ENCODE measurements at regions not wholly inside any gene's neighbourhood (a gene's known extent, or its start where the extent isn't known, plus 50 kb on each side); places are given as distances from the start of the nearest gene placed in this dataset.

DNA sequence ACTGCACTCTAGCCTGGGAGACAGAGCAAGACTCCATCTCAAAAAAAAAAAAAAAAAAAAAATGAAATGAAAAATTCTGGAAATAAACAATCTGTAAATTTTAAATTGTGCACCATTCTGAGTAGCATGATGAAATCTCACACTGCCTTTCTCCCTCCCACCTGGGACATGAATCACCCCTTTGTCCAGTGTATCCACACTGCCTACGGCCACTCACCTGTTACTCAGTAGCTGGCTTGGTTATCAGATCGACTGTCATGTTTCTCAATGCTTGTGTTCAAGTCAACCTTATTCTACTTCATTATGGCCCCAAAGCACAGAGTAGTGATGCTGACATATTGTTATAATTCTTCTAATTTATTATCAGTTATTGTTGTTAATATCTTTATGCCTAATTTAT lies 58.7 kb upstream of the MTHFD1L start:
- H3K9me3 Mint-ChIP-seq = no peaks in the 10 kb centered on the region
- no peak overlapping the region for H3K27ac Mint-ChIP-seq
- no peaks in the 10 kb centered on the region; the same call in 2 of the 3 replicates for H3K4me1 Mint-ChIP-seq
- Histone ChIP-seq H3K27ac (ENCODE audit: low read depth) (no peak overlapping the region), H3F3A (replicated peaks; ENCODE audit: low read depth) (no peaks in the 10 kb centered on the region), H3K4me2 (no peak overlapping the region), H3K4me3 (no peak overlapping the region), H4K20me1 (replicated peaks; ENCODE audit: insufficient read depth) (no peaks in the 10 kb centered on the region), H3K9me2 (ENCODE audit: insufficient read depth) (no peaks in the 10 kb centered on the region), H2AFZ (no peak overlapping the region), H3K27me3 (ENCODE audit: insufficient read depth) (no peaks in the 10 kb centered on the region), H3K36me3 (ENCODE audit: insufficient read depth) (no peaks in the 10 kb centered on the region), H3K79me2 (replicated peaks; ENCODE audit: insufficient read depth) (no peaks in the 10 kb centered on the region), H3K4me1 (ENCODE audit: insufficient read depth) (no peaks in the 10 kb centered on the region)
- ATAC-seq (no peak), DNase-seq (ENCODE audit: low spot score) (no peak)
- no peak overlapping the region for H3K4me3 Mint-ChIP-seq
- TF ChIP-seq, protein P1, sequence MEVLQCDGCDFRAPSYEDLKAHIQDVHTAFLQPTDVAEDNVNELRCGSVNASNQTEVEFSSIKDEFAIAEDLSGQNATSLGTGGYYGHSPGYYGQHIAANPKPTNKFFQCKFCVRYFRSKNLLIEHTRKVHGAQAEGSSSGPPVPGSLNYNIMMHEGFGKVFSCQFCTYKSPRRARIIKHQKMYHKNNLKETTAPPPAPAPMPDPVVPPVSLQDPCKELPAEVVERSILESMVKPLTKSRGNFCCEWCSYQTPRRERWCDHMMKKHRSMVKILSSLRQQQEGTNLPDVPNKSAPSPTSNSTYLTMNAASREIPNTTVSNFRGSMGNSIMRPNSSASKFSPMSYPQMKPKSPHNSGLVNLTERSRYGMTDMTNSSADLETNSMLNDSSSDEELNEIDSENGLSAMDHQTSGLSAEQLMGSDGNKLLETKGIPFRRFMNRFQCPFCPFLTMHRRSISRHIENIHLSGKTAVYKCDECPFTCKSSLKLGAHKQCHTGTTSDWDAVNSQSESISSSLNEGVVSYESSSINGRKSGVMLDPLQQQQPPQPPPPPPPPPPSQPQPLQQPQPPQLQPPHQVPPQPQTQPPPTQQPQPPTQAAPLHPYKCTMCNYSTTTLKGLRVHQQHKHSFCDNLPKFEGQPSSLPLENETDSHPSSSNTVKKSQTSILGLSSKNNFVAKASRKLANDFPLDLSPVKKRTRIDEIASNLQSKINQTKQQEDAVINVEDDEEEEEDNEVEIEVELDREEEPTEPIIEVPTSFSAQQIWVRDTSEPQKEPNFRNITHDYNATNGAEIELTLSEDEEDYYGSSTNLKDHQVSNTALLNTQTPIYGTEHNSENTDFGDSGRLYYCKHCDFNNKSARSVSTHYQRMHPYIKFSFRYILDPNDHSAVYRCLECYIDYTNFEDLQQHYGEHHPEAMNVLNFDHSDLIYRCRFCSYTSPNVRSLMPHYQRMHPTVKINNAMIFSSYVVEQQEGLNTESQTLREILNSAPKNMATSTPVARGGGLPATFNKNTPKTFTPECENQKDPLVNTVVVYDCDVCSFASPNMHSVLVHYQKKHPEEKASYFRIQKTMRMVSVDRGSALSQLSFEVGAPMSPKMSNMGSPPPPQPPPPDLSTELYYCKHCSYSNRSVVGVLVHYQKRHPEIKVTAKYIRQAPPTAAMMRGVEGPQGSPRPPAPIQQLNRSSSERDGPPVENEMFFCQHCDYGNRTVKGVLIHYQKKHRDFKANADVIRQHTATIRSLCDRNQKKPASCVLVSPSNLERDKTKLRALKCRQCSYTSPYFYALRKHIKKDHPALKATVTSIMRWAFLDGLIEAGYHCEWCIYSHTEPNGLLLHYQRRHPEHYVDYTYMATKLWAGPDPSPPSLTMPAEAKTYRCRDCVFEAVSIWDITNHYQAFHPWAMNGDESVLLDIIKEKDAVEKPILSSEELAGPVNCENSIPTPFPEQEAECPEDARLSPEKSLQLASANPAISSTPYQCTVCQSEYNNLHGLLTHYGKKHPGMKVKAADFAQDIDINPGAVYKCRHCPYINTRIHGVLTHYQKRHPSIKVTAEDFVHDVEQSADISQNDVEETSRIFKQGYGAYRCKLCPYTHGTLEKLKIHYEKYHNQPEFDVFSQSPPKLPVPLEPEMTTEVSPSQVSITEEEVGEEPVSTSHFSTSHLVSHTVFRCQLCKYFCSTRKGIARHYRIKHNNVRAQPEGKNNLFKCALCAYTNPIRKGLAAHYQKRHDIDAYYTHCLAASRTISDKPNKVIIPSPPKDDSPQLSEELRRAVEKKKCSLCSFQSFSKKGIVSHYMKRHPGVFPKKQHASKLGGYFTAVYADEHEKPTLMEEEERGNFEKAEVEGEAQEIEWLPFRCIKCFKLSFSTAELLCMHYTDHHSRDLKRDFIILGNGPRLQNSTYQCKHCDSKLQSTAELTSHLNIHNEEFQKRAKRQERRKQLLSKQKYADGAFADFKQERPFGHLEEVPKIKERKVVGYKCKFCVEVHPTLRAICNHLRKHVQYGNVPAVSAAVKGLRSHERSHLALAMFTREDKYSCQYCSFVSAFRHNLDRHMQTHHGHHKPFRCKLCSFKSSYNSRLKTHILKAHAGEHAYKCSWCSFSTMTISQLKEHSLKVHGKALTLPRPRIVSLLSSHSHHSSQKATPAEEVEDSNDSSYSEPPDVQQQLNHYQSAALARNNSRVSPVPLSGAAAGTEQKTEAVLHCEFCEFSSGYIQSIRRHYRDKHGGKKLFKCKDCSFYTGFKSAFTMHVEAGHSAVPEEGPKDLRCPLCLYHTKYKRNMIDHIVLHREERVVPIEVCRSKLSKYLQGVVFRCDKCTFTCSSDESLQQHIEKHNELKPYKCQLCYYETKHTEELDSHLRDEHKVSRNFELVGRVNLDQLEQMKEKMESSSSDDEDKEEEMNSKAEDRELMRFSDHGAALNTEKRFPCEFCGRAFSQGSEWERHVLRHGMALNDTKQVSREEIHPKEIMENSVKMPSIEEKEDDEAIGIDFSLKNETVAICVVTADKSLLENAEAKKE (CRISPR knock-in tag; IDR thresholded peaks at IDR 0.05) = no peak
- no peak for TF ChIP-seq CREB1 (CRISPR knock-in tag; IDR thresholded peaks at IDR 0.05; ENCODE audit: low read depth)
- peaks cover 5% of the 10 kb centered on the region for H3K27me3 Mint-ChIP-seq (ENCODE audit: insufficient read depth, low read depth, poor library complexity)
- no peaks in the 10 kb centered on the region for H3K36me3 Mint-ChIP-seq (ENCODE audit: low read depth)

DNA sequence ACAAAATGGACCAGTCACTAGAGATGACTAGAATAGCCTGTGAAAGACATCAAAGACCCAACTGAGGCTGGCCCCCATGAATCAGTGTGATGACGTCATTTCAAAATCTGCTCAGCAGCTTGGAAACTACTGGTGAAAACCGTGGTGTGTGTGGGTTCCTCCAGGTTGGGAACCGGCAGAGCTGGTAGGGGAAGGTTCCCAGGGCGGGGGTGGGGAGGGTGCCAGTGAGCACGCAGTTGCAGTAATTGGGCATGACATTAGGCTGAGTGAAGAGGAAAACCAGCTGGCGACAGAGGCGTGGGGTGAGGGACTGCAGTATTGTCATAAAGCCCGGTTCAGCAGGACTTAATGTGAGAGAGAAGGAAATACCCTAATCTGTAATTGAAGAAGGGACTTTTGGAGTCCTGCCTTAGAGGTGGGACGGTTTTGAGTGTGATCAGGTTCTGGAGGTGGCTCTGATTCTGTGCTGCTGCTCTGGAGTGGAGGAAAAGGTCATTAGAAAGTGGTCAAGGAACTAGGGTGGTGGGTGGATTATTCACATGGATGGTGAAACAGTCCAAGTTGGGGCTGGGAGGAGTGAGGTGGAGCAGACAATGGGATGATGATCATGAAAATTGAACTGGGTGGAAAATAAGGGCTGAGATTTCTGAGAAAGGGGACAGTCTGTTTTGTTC lies 52.0 kb upstream of the MTHFD1L start:
- H4K20me1 ChIP-seq (replicated peaks; ENCODE audit: insufficient read depth) = no peaks in the 10 kb centered on the region
- peaks cover 12% of the 10 kb centered on the region; the same call in 2 of the 3 replicates for H3K9me3 Mint-ChIP-seq
- DNase-seq (ENCODE audit: low spot score) (no peak), ATAC-seq (no peak)
- no peak overlapping the region for H3K27ac ChIP-seq (ENCODE audit: low read depth)
- H3K4me3 ChIP-seq = no peak overlapping the region
- no peak overlapping the region for H3K27ac Mint-ChIP-seq
- H3K27me3 Mint-ChIP-seq (ENCODE audit: insufficient read depth, low read depth, poor library complexity) = peaks cover 11% of the 10 kb centered on the region
- no peaks in the 10 kb centered on the region for H3K4me1 ChIP-seq (ENCODE audit: insufficient read depth)
- TF ChIP-seq, protein P2, sequence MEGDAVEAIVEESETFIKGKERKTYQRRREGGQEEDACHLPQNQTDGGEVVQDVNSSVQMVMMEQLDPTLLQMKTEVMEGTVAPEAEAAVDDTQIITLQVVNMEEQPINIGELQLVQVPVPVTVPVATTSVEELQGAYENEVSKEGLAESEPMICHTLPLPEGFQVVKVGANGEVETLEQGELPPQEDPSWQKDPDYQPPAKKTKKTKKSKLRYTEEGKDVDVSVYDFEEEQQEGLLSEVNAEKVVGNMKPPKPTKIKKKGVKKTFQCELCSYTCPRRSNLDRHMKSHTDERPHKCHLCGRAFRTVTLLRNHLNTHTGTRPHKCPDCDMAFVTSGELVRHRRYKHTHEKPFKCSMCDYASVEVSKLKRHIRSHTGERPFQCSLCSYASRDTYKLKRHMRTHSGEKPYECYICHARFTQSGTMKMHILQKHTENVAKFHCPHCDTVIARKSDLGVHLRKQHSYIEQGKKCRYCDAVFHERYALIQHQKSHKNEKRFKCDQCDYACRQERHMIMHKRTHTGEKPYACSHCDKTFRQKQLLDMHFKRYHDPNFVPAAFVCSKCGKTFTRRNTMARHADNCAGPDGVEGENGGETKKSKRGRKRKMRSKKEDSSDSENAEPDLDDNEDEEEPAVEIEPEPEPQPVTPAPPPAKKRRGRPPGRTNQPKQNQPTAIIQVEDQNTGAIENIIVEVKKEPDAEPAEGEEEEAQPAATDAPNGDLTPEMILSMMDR (conservative IDR thresholded peaks at IDR 0.05; ENCODE audit: low read depth in 2 of 2) = no peak
- no peak for TF ChIP-seq EZH2 (IDR thresholded peaks at IDR 0.05; ENCODE audit: low read depth, unreplicated experiment)
- TF ChIP-seq, protein P3, sequence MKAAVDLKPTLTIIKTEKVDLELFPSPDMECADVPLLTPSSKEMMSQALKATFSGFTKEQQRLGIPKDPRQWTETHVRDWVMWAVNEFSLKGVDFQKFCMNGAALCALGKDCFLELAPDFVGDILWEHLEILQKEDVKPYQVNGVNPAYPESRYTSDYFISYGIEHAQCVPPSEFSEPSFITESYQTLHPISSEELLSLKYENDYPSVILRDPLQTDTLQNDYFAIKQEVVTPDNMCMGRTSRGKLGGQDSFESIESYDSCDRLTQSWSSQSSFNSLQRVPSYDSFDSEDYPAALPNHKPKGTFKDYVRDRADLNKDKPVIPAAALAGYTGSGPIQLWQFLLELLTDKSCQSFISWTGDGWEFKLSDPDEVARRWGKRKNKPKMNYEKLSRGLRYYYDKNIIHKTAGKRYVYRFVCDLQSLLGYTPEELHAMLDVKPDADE (IDR thresholded peaks at IDR 0.05) = no peak
- no peak for TF ChIP-seq POLR2AphosphoS5 (IDR thresholded peaks at IDR 0.05; ENCODE audit: low read depth)
- no peak for TF ChIP-seq JUNB (IDR thresholded peaks at IDR 0.05; ENCODE audit: unreplicated experiment)
- TF ChIP-seq, protein P4, sequence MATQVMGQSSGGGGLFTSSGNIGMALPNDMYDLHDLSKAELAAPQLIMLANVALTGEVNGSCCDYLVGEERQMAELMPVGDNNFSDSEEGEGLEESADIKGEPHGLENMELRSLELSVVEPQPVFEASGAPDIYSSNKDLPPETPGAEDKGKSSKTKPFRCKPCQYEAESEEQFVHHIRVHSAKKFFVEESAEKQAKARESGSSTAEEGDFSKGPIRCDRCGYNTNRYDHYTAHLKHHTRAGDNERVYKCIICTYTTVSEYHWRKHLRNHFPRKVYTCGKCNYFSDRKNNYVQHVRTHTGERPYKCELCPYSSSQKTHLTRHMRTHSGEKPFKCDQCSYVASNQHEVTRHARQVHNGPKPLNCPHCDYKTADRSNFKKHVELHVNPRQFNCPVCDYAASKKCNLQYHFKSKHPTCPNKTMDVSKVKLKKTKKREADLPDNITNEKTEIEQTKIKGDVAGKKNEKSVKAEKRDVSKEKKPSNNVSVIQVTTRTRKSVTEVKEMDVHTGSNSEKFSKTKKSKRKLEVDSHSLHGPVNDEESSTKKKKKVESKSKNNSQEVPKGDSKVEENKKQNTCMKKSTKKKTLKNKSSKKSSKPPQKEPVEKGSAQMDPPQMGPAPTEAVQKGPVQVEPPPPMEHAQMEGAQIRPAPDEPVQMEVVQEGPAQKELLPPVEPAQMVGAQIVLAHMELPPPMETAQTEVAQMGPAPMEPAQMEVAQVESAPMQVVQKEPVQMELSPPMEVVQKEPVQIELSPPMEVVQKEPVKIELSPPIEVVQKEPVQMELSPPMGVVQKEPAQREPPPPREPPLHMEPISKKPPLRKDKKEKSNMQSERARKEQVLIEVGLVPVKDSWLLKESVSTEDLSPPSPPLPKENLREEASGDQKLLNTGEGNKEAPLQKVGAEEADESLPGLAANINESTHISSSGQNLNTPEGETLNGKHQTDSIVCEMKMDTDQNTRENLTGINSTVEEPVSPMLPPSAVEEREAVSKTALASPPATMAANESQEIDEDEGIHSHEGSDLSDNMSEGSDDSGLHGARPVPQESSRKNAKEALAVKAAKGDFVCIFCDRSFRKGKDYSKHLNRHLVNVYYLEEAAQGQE (IDR thresholded peaks at IDR 0.05; ENCODE audit: unreplicated experiment) = no peak
- H3K27me3 ChIP-seq (ENCODE audit: insufficient read depth) = no peaks in the 10 kb centered on the region
- no peaks in the 10 kb centered on the region for H3F3A ChIP-seq (replicated peaks; ENCODE audit: low read depth)
- H3K4me1 Mint-ChIP-seq = peaks cover 7% of the 10 kb centered on the region; the same call in 2 of the 3 replicates
- H3K36me3 Mint-ChIP-seq (ENCODE audit: low read depth) = no peaks in the 10 kb centered on the region
- H3K79me2 ChIP-seq (replicated peaks; ENCODE audit: insufficient read depth) = no peaks in the 10 kb centered on the region
- no peak overlapping the region for H2AFZ ChIP-seq
- H3K4me2 ChIP-seq = no peak overlapping the region
- no peaks in the 10 kb centered on the region for H3K36me3 ChIP-seq (ENCODE audit: insufficient read depth)
- H3K4me3 Mint-ChIP-seq = no peak overlapping the region
- no peaks in the 10 kb centered on the region for H3K9me2 ChIP-seq (ENCODE audit: insufficient read depth)
